ENCODE measurements at regions not wholly inside any gene's neighbourhood (a gene's known extent, or its start where the extent isn't known, plus 50 kb on each side); places are given as distances from the start of the nearest gene placed in this dataset.

GRCh38 chr16:65406116-65406515 lies 284.3 kb upstream of the CDH11 start:
- Mint-ChIP-seq H3K27me3 (ENCODE audit: insufficient read depth) (peaks cover 2% of the 10 kb centered on the region; the same call in 1 of the 2 replicates), H3K36me3 (ENCODE audit: low read depth) (peaks cover under 1% of the 10 kb centered on the region), H3K9me3 (no peaks in the 10 kb centered on the region), H3K4me1 (ENCODE audit: low read depth) (peaks cover 21% of the 10 kb centered on the region), H3K27ac (no peak overlapping the region), H3K4me3 (no peak overlapping the region)
- no peak for TF ChIP-seq CTCF (IDR thresholded peaks at IDR 0.05)
- no peak for DNase-seq

- Mint-ChIP-seq H3K9me3 (peaks cover 2% of the 10 kb centered on the region; the same call in 1 of the 2 replicates), H3K36me3 (ENCODE audit: low read depth) (peaks cover 3% of the 10 kb centered on the region; the same call in 1 of the 2 replicates), H3K27me3 (ENCODE audit: insufficient read depth) (no peaks in the 10 kb centered on the region; the same call in 1 of the 2 replicates), H3K4me1 (ENCODE audit: low read depth) (peaks cover 1% of the 10 kb centered on the region), H3K4me3 (no peak overlapping the region), H3K27ac (no peak overlapping the region)
- no peak for DNase-seq
- no peak for TF ChIP-seq CTCF (IDR thresholded peaks at IDR 0.05)
Observed at GRCh38 chr16:65394281-65394680, 272.4 kb upstream of the CDH11 start.

GRCh38 chr16:65392806-65393565 lies 271.1 kb upstream of the CDH11 start:
- peaks cover 13% of the 10 kb centered on the region for H3K9me3 Mint-ChIP-seq
- peaks cover 16% of the 10 kb centered on the region for H3K36me3 Mint-ChIP-seq (ENCODE audit: low read depth)
- H3K27ac Mint-ChIP-seq, result no peak overlapping the region
- no peak for TF ChIP-seq CTCF (IDR thresholded peaks at IDR 0.05)
- no peak overlapping the region for H3K4me3 Mint-ChIP-seq
- no peaks in the 10 kb centered on the region; the same call in 1 of the 2 replicates for H3K27me3 Mint-ChIP-seq (ENCODE audit: insufficient read depth)
- H3K4me1 Mint-ChIP-seq (ENCODE audit: low read depth), result peaks cover 14% of the 10 kb centered on the region
- DNase-seq, result no peak

GRCh38 chr16:65388592-65388991 lies 266.7 kb upstream of the CDH11 start:
- Mint-ChIP-seq H3K9me3 (peaks cover 18% of the 10 kb centered on the region), H3K4me1 (ENCODE audit: low read depth) (peaks cover 27% of the 10 kb centered on the region), H3K27me3 (ENCODE audit: insufficient read depth) (no peaks in the 10 kb centered on the region), H3K4me3 (no peak overlapping the region), H3K27ac (no peak overlapping the region), H3K36me3 (ENCODE audit: low read depth) (peaks cover 27% of the 10 kb centered on the region)
- TF ChIP-seq CTCF (IDR thresholded peaks at IDR 0.05), result no peak
- no peak for DNase-seq

- Mint-ChIP-seq H3K27ac (no peak overlapping the region), H3K4me3 (no peak overlapping the region), H3K36me3 (ENCODE audit: low read depth) (peaks cover 27% of the 10 kb centered on the region), H3K9me3 (peaks cover 18% of the 10 kb centered on the region), H3K4me1 (ENCODE audit: low read depth) (peaks cover 27% of the 10 kb centered on the region), H3K27me3 (ENCODE audit: insufficient read depth) (no peaks in the 10 kb centered on the region)
- no peak for DNase-seq
- no peak for TF ChIP-seq CTCF (IDR thresholded peaks at IDR 0.05)
Observed at GRCh38 chr16:65386672-65387071, 264.8 kb upstream of the CDH11 start.
